Loucy (cell line): ENCODE measurements at regions not wholly inside any gene's neighbourhood (a gene's known extent, or its start where the extent isn't known, plus 50 kb on each side); places are given as distances from the start of the nearest gene placed in this dataset.

ENCODE experiments used
- H2AFZ ChIP-seq: fragments of 200-600 bp; sonication (generic); 2 replicates; pipeline ENCODE4 v1.6.0; 2016; ENCODE audit warnings: antibody characterized with exemption, mild to moderate bottlenecking, low read length, moderate library complexity
- H3F3A ChIP-seq: fragments of 200-600 bp; 2 replicates; pipeline ENCODE4 v1.6.0; 2016; ENCODE audit warnings: antibody characterized with exemption, low read depth, mild to moderate bottlenecking
- H3K27me3 ChIP-seq: fragments of 200-600 bp; sonication (generic); 2 replicates; pipeline ENCODE4 v1.6.1; 2014; ENCODE audit warnings: low read length, mild to moderate bottlenecking; ENCODE audit not compliant: insufficient read depth, poor library complexity, severe bottlenecking
- H3K36me3 ChIP-seq: fragments of 200-600 bp; sonication (generic); 2 replicates; pipeline ENCODE4 v1.6.1; 2016; ENCODE audit warnings: low read length; ENCODE audit not compliant: insufficient read depth
- H3K4me1 ChIP-seq: fragments of 200-600 bp; sonication (generic); 2 replicates; pipeline ENCODE4 v1.5.1; 2014; ENCODE audit warnings: low read length, mild to moderate bottlenecking; ENCODE audit not compliant: insufficient read depth, poor library complexity, severe bottlenecking
- H3K4me2 ChIP-seq: fragments of 200-600 bp; sonication (generic); 2 replicates; pipeline ENCODE4 v1.6.0; 2014; ENCODE audit warnings: antibody characterized with exemption, low read length, low read depth, mild to moderate bottlenecking; ENCODE audit not compliant: poor library complexity, severe bottlenecking
- H3K4me3 ChIP-seq: fragments of 200-600 bp; sonication (generic); 2 replicates; pipeline ENCODE4 v1.5.1; 2014; ENCODE audit warnings: low read length, mild to moderate bottlenecking, mixed read lengths; ENCODE audit not compliant: poor library complexity, severe bottlenecking
- H3K79me2 ChIP-seq: fragments of 200-600 bp; sonication (generic); 2 replicates; pipeline ENCODE4 v1.6.1; 2014; ENCODE audit warnings: low read length; ENCODE audit not compliant: insufficient read depth
- H3K9ac ChIP-seq: fragments of 200-600 bp; sonication (generic); 2 replicates; pipeline ENCODE4 v1.6.0; 2014; ENCODE audit warnings: mild to moderate bottlenecking, low read depth, low read length, moderate library complexity; ENCODE audit not compliant: poor library complexity, severe bottlenecking
- H3K9me2 ChIP-seq: fragments of 200-600 bp; sonication (generic); replicated peaks from 2 replicates; pipeline ENCODE4 v1.6.1; 2016; ENCODE audit warnings: low read depth, low read length, mixed read lengths
- H3K9me3 ChIP-seq: fragments of 200-600 bp; sonication (generic); 2 replicates; pipeline ENCODE4 v1.6.1; 2014; ENCODE audit warnings: mild to moderate bottlenecking, antibody characterized with exemption, low read length, low read depth; ENCODE audit not compliant: insufficient read depth
- H4K20me1 ChIP-seq: fragments of 200-600 bp; sonication (generic); 2 replicates; pipeline ENCODE4 v1.6.0; 2014; ENCODE audit warnings: antibody characterized with exemption, low read length, mild to moderate bottlenecking; ENCODE audit not compliant: insufficient read depth, poor library complexity, severe bottlenecking
- CTCF ChIP-seq: fragments of 200-600 bp; sonication (generic); conservative IDR thresholded peaks from 2 replicates; pipeline ENCODE4 v1.5.1; 2014; ENCODE audit warnings: mild to moderate bottlenecking, antibody characterized with exemption, low read length
- EZH2phosphoT487 ChIP-seq: fragments of 200-600 bp; IDR thresholded peaks from 2 replicates; pipeline ENCODE4 v1.6.1; 2018; ENCODE audit warnings: antibody characterized with exemption, mild to moderate bottlenecking, moderate library complexity, borderline replicate concordance

- Histone ChIP-seq H3K27me3 (no peaks in the 10 kb centered on the region), H3K4me2 (no peak overlapping the region), H3K9me3 (peaks cover 7% of the 10 kb centered on the region; the same call in 1 of the 2 replicates), H3K9me2 (no peaks in the 10 kb centered on the region), H2AFZ (no peak overlapping the region), H3K79me2 (no peaks in the 10 kb centered on the region), H3K4me1 (no peaks in the 10 kb centered on the region), H3K36me3 (no peaks in the 10 kb centered on the region), H3K9ac (no peak overlapping the region), H3F3A (no peaks in the 10 kb centered on the region), H4K20me1 (no peaks in the 10 kb centered on the region), H3K4me3 (no peak overlapping the region)
- no peak for TF ChIP-seq EZH2phosphoT487
- no peak for TF ChIP-seq CTCF
These were observed 128.2 kb downstream of the MED10 start for GRCh38 chr5:6250121-6250520.

GRCh38 chr5:6248132-6248531 lies 130.2 kb downstream of the MED10 start:
- H3K27me3 ChIP-seq, result no peaks in the 10 kb centered on the region
- no peaks in the 10 kb centered on the region for H3K36me3 ChIP-seq

GRCh38 chr5:6246820-6247437 lies 131.4 kb downstream of the MED10 start:
- H3K79me2 ChIP-seq, result no peaks in the 10 kb centered on the region
- H3K9ac ChIP-seq, result no peak overlapping the region
- H3K9me2 ChIP-seq, result no peaks in the 10 kb centered on the region
- H3K9me3 ChIP-seq, result peaks cover 7% of the 10 kb centered on the region; the same call in 1 of the 2 replicates
- H4K20me1 ChIP-seq, result no peaks in the 10 kb centered on the region
- no peak for TF ChIP-seq CTCF
- no peak for TF ChIP-seq EZH2phosphoT487
- H3K4me2 ChIP-seq, result no peak overlapping the region
- no peaks in the 10 kb centered on the region for H3F3A ChIP-seq
- no peak overlapping the region for H2AFZ ChIP-seq
- no peaks in the 10 kb centered on the region for H3K36me3 ChIP-seq
- no peak overlapping the region for H3K4me3 ChIP-seq
- no peaks in the 10 kb centered on the region for H3K4me1 ChIP-seq
- no peaks in the 10 kb centered on the region for H3K27me3 ChIP-seq

More at GRCh38 chr5:6248132-6248531, 130.2 kb downstream of the MED10 start:
- Histone ChIP-seq H3K9me2 (no peaks in the 10 kb centered on the region), H3K79me2 (no peaks in the 10 kb centered on the region), H3K4me1 (no peaks in the 10 kb centered on the region), H3K4me2 (no peak overlapping the region), H4K20me1 (no peaks in the 10 kb centered on the region), H3K9ac (no peak overlapping the region), H3F3A (no peaks in the 10 kb centered on the region), H3K9me3 (peaks cover 7% of the 10 kb centered on the region; the same call in 1 of the 2 replicates), H2AFZ (no peak overlapping the region), H3K4me3 (no peak overlapping the region)
- TF ChIP-seq CTCF (no peak), EZH2phosphoT487 (no peak)
